Spleen (tissue), 11 donors: ENCODE measurements at regions not wholly inside any gene's neighbourhood (a gene's known extent, or its start where the extent isn't known, plus 50 kb on each side); places are given as distances from the start of the nearest gene placed in this dataset.

Experiments
- DNase-seq: peaks from one replicate; pipeline ENCODE4 v3.0.0-alpha.2; 2020
- H3K27ac ChIP-seq, 8 donors: fragments of 200-600 bp; sonication (generic) in 7 of 8; 1 replicate in 4 of 8; 2 replicates in 4 of 8; pipeline versions ENCODE4 v1.5.0 to v1.8.0; 2016 to 2021; ENCODE audit warnings: inconsistent platforms in 4 of 8, mild to moderate bottlenecking in 4 of 8, moderate library complexity in 1 of 8
- H3K27me3 ChIP-seq, 7 donors: fragments of 200-600 bp; sonication (generic) in 6 of 7; replicated peaks in 1 of 7; 1 replicate in 4 of 7; 2 replicates in 3 of 7; pipeline versions ENCODE4 v1.5.0 to v1.8.0; 2016 to 2021; ENCODE audit warnings: inconsistent platforms in 3 of 7, mild to moderate bottlenecking in 1 of 7
- H3K36me3 ChIP-seq, 6 donors: fragments of 200-600 bp; sonication (generic) in 5 of 6; 1 replicate in 4 of 6; 2 replicates in 2 of 6; pipeline versions ENCODE4 v1.5.0 to v1.8.0; 2016 to 2021; ENCODE audit warnings: inconsistent platforms in 2 of 6
- H3K4me1 ChIP-seq, 6 donors: fragments of 200-600 bp; sonication (generic) in 5 of 6; 1 replicate in 3 of 6; 2 replicates in 3 of 6; pipeline versions ENCODE4 v1.5.0 to v1.8.0; 2016 to 2021; ENCODE audit warnings: inconsistent platforms in 3 of 6
- H3K4me3 ChIP-seq, 8 donors: fragments of 200-600 bp; sonication (generic) in 7 of 8; 1 replicate in 4 of 8; 2 replicates in 4 of 8; pipeline versions ENCODE4 v1.5.0 to v1.8.0; 2016 to 2021; ENCODE audit warnings: inconsistent platforms in 4 of 8, mild to moderate bottlenecking in 4 of 8, moderate library complexity in 2 of 8
- H3K9me3 ChIP-seq, 8 donors: fragments of 200-600 bp; sonication (generic) in 7 of 8; 1 replicate in 4 of 8; 2 replicates in 4 of 8; pipeline versions ENCODE4 v1.5.0 to v1.8.0; 2016 to 2021; ENCODE audit warnings: inconsistent platforms in 4 of 8
- CTCF ChIP-seq, 11 experiments: fragments of 200-600 bp in 7 of 11; fragments of 450-650 bp in 4 of 11; sonication (generic) in 4 of 11; IDR thresholded peaks in 8 of 11; conservative IDR thresholded peaks in 3 of 11; 1 replicate in 7 of 11; 2 replicates in 4 of 11; pipeline versions ENCODE4 v1.4.0 to v1.8.0; 2016 to 2021; ENCODE audit warnings: antibody characterized with exemption in 11 of 11, inconsistent platforms in 4 of 11, mild to moderate bottlenecking in 1 of 11
- POLR2A ChIP-seq, 3 donors: fragments of 450-650 bp; IDR thresholded peaks; one replicate each; pipeline ENCODE4 v1.5.1; 2017; ENCODE audit warnings: antibody characterized with exemption in 3 of 3, mild to moderate bottlenecking in 1 of 3
- POLR2AphosphoS5 ChIP-seq, 3 donors: sonication (generic); formaldehyde crosslinking; IDR thresholded peaks; one replicate each; pipeline ENCODE4 v1.5.1; 2017; ENCODE audit warnings: antibody characterized with exemption in 3 of 3
- WGBS, 5 donors: extraction: QIAGEN DNeasy Blood & Tissue Kit in 3 of 5; methylation state at CpG; one replicate each; pipeline versions ENCODE4 v1.1.5 to v1.1.7; 2013 to 2018; 5-methylcytosine and 5-hydroxymethylcytosine counted together
- intact Hi-C: fragments of 100-400 bp; cut with DNase I; formaldehyde crosslinking; loops from one replicate; pipeline ENCODE4 v1.15.0; 2023; ENCODE audit warnings: low total_unique reads
- donor health status: healthy with polysubstance abuse.
- donor health status: DM: no; HTN: no; CAD: no; lungs with moderate emphysema.
- donor health status: DM: no; HTN: no; CAD: no.
- donor health status: Bipolar disorder and iron deficiency.
- donor health status: healthy.
- donor health status: DM: no; HTN: no; CAD: no.
- donor health status: DM: yes; HTN: yes; CAD: no.

GRCh38 chr10:128694851-128695725 lies 568.9 kb upstream of the MKI67 start:
- H3K9me3 ChIP-seq: no peaks in the 10 kb centered on the region
- no peaks in the 10 kb centered on the region for H3K36me3 ChIP-seq
- peaks cover 0 to 38% (median 0%) of the 10 kb centered on the region in 7 donors for H3K27me3 ChIP-seq
- WGBS, 5 donors: 88 to 91% (median 89%) methylated on average over 17 of the region's 17 CpGs
- no peaks in the 10 kb centered on the region for H3K4me1 ChIP-seq
- no peak for DNase-seq
- no peak overlapping the region for H3K4me3 ChIP-seq
- no peak for TF ChIP-seq POLR2AphosphoS5 (IDR thresholded peaks at IDR 0.05)
- TF ChIP-seq CTCF (IDR thresholded peaks at IDR 0.05 in 8 of 11, conservative IDR thresholded peaks at IDR 0.05 in 3 of 11): no peak
- no peak for TF ChIP-seq POLR2A (IDR thresholded peaks at IDR 0.05)
- no peak overlapping the region for H3K27ac ChIP-seq
- intact Hi-C loops: no loop called here

- Histone ChIP-seq H3K27ac (no peak overlapping the region), H3K36me3 (no peaks in the 10 kb centered on the region), H3K27me3 (peaks cover 0 to 35% (median 0%) of the 10 kb centered on the region in 7 donors), H3K4me1 (no peaks in the 10 kb centered on the region), H3K9me3 (no peaks in the 10 kb centered on the region), H3K4me3 (no peak overlapping the region)
- no peak for TF ChIP-seq POLR2AphosphoS5 (IDR thresholded peaks at IDR 0.05)
- no peak for DNase-seq
- intact Hi-C loops: no loop called here
- 74 to 82% (median 80%) methylated on average over 10 of the region's 10 CpGs for WGBS, 5 donors
Measured at GRCh38 chr10:128695931-128696330, 569.7 kb upstream of the MKI67 start.

DNA sequence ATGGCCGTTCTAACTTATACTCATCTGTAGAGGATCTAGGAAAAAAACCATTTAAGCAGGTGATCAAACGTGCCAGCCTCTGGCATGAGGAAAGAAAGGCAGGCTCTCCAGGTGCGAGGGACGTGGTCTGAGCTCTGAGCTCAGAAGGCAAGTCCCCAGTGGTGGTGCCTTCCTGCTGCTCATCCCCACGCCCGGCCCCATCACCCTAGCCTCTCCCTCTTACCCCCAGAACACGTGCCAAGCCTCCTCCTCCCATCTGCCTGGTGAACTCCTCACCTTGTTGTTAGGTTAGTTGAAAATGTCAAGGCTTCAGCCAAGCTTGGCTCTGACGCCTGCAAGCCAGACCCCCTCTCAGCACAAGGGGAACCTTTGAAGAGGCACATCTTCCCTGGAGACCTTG lies 571.2 kb upstream of the MKI67 start:
- H3K36me3 ChIP-seq: no peaks in the 10 kb centered on the region
- no peak overlapping the region for H3K27ac ChIP-seq
- no peaks in the 10 kb centered on the region for H3K4me1 ChIP-seq
- H3K9me3 ChIP-seq: no peaks in the 10 kb centered on the region
- TF ChIP-seq POLR2A (IDR thresholded peaks at IDR 0.05): no peak
- TF ChIP-seq POLR2AphosphoS5 (IDR thresholded peaks at IDR 0.05): no peak
- TF ChIP-seq CTCF (IDR thresholded peaks at IDR 0.05 in 8 of 11, conservative IDR thresholded peaks at IDR 0.05 in 3 of 11): no peak
- no peak overlapping the region for H3K4me3 ChIP-seq
- peaks cover 0 to 33% (median 0%) of the 10 kb centered on the region in 7 donors for H3K27me3 ChIP-seq
- WGBS, 5 donors: 64 to 72% (median 67%) methylated on average over 8 of the region's 8 CpGs
- intact Hi-C loops: no loop called here
- no peak for DNase-seq

GRCh38 chr10:128701381-128701780 lies 575.2 kb upstream of the MKI67 start:
- Histone ChIP-seq H3K9me3 (no peaks in the 10 kb centered on the region), H3K27ac (no peak overlapping the region), H3K36me3 (no peaks in the 10 kb centered on the region), H3K4me1 (no peaks in the 10 kb centered on the region), H3K4me3 (no peak overlapping the region), H3K27me3 (peaks cover 0 to 19% (median 0%) of the 10 kb centered on the region in 7 donors)
- no peak for DNase-seq
- intact Hi-C loops: no loop called here
- 43 to 78% (median 66%) methylated on average over 3 to 4 of the region's 4 CpGs for WGBS, 5 donors
- TF ChIP-seq POLR2AphosphoS5 (IDR thresholded peaks at IDR 0.05) (no peak), POLR2A (IDR thresholded peaks at IDR 0.05) (no peak), CTCF (IDR thresholded peaks at IDR 0.05 in 8 of 11, conservative IDR thresholded peaks at IDR 0.05 in 3 of 11) (no peak)
